Activated CD4-positive, alpha-beta T cell treated with anti-CD3 and anti-CD28 coated beads, Interleukin-2, amount 10 ng/mL, durations not matched to agents 24 days and 14 days (primary cell): ENCODE measurements at regions not wholly inside any gene's neighbourhood (a gene's known extent, or its start where the extent isn't known, plus 50 kb on each side); places are given as distances from the start of the nearest gene placed in this dataset.
A peak's percentile ranks its signal among the peaks of the same experiment; 100 is the strongest.

Experiments
- DNase-seq: peaks from one replicate; pipeline ENCODE4 v3.0.0; 2022
- H3K27ac Mint-ChIP-seq: one replicate; pipeline ENCODE4 v1.8.0; 2022; ENCODE audit warnings: mild to moderate bottlenecking, mixed read lengths
- H3K27me3 Mint-ChIP-seq: one replicate; pipeline ENCODE4 v1.8.0; 2022; ENCODE audit warnings: mixed read lengths
- H3K36me3 Mint-ChIP-seq: one replicate; pipeline ENCODE4 v1.8.0; 2022; ENCODE audit warnings: low read depth, mild to moderate bottlenecking, mixed read lengths
- H3K4me1 Mint-ChIP-seq: one replicate; pipeline ENCODE4 v1.8.0; 2021; ENCODE audit warnings: mixed read lengths
- H3K4me3 Mint-ChIP-seq: one replicate; pipeline ENCODE4 v1.8.0; 2022; ENCODE audit warnings: mild to moderate bottlenecking, moderate library complexity, mixed read lengths
- H3K9me3 Mint-ChIP-seq: one replicate; pipeline ENCODE4 v1.8.0; 2021; ENCODE audit warnings: mixed read lengths
- intact Hi-C: fragments of 100-400 bp; cut with micrococcal nuclease; formaldehyde crosslinking; loops from one replicate; pipeline ENCODE4 v1.15.1; 2023

GRCh38 chr10:84660450-84661159, 332.2 kb downstream of the CCSER2 start:
- Mint-ChIP-seq H3K27me3 (no peaks in the 10 kb centered on the region), H3K36me3 (no peaks in the 10 kb centered on the region), H3K4me3 (no peak overlapping the region), H3K9me3 (no peaks in the 10 kb centered on the region), H3K27ac (no peak overlapping the region), H3K4me1 (peaks cover 6% of the 10 kb centered on the region)
- DNase-seq: no peak
- intact Hi-C loops: no loop called here

DNA sequence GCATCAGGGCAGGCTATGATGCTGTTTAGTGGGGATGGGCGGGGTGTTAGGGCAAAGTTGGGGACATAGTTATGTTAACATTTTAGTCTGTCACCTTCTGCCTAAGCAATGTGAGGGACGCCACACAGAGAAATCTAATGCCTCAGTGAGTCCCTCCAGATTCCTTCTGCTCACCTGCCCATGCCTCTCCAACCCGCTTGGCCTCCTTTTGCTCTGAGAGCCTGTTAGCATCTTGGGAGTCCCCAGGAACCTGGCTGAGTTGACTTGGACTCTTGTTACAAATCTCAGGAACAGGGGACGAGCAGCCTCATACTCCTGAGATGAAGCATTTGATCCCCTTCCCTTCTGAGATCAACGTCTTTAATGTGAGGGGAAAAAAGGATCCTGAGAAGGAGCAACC, 336.8 kb downstream of the CCSER2 start:
- Mint-ChIP-seq H3K27me3 (no peaks in the 10 kb centered on the region), H3K4me3 (no peak overlapping the region), H3K36me3 (no peaks in the 10 kb centered on the region), H3K4me1 (peaks cover 6% of the 10 kb centered on the region), H3K9me3 (no peaks in the 10 kb centered on the region), H3K27ac (no peak overlapping the region)
- intact Hi-C loops: loop anchor here (5.0 kb wide), 1 partner anchor 1712 kb away; no protein-coding TSS in a partner anchor
- no peak for DNase-seq

DNA sequence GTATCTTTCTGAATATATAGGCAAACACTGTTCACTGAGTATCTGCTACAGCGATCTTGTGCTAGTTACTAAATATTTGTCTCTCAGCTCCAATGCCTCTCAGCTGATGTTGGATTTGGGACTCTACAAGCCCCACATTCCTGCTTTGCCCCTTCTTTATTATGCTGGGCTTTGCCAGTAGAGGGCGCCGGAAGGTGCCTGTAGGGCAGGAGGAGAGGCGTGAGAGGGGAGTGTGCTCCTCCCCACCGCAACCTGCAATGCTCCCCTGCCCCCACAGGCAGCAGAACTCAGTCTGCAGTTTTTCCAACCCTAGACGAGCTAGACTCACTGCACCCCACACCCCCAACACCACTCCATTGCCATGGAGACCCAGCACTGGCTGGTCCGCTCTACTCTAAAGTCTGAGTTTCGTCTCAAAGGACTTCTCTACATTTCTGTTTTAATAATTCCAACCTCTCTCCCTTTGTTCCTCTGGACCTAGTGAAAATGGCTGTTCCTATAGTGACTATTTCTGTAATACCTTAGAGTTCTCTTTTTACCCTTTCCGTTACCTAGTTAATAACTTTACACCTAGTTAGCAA, 337.6 kb downstream of the CCSER2 start:
- no peaks in the 10 kb centered on the region for H3K27me3 Mint-ChIP-seq
- H3K9me3 Mint-ChIP-seq: no peaks in the 10 kb centered on the region
- no peaks in the 10 kb centered on the region for H3K36me3 Mint-ChIP-seq
- no peak overlapping the region for H3K27ac Mint-ChIP-seq
- H3K4me3 Mint-ChIP-seq: no peak overlapping the region
- peak; percentile 73 for DNase-seq
- H3K4me1 Mint-ChIP-seq: no peaks in the 10 kb centered on the region
- intact Hi-C loops: loop anchor here (5.0 kb wide), 1 partner anchor 1711 kb away; no protein-coding TSS in a partner anchor

DNA sequence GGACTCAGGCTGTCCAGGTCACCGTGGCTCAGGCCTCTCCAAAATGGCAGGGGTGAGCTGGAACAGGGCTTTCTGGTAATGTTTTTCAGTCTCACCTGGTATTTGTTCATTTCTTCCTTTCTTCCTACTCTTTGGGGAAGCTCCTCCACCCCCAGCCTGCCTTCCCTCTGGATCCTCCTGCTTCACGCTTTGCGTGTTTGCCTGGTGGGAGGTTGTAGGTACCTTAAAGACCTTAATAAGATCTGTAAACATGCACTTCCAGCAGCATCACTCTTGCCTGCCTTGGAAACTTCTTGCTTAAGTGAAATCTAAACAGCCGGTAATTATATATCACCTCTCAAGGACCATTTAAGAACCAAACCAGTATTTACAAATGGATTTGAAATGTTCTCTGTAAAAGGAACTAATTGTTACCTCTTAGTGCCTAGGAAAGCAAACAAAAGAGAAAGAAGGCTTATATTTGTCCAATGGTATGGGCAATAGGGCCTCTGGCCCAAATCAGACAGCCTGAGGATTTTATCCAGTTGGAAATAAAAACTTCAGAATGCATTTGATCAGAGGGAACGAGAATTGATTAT, 339.9 kb downstream of the CCSER2 start:
- H3K4me1 Mint-ChIP-seq: no peaks in the 10 kb centered on the region
- DNase-seq: no peak

GRCh38 chr10:84675060-84675459, 346.7 kb downstream of the CCSER2 start:
- no peak overlapping the region for H3K4me3 Mint-ChIP-seq
- no peaks in the 10 kb centered on the region for H3K9me3 Mint-ChIP-seq
- no peak for DNase-seq
- H3K27ac Mint-ChIP-seq: no peak overlapping the region
- H3K27me3 Mint-ChIP-seq: peaks cover 5% of the 10 kb centered on the region
- H3K36me3 Mint-ChIP-seq: no peaks in the 10 kb centered on the region
- H3K4me1 Mint-ChIP-seq: no peaks in the 10 kb centered on the region
- intact Hi-C loops: no loop called here

More for the DNA sequence above, 339.9 kb downstream of the CCSER2 start:
- intact Hi-C loops: loop anchor here (5.0 kb wide), 1 partner anchor 1709 kb away; no protein-coding TSS in a partner anchor
- H3K36me3 Mint-ChIP-seq: no peaks in the 10 kb centered on the region
- H3K27ac Mint-ChIP-seq: no peak overlapping the region
- H3K4me3 Mint-ChIP-seq: no peak overlapping the region
- H3K9me3 Mint-ChIP-seq: no peaks in the 10 kb centered on the region
- H3K27me3 Mint-ChIP-seq: no peaks in the 10 kb centered on the region

GRCh38 chr10:84676536-84676935, 348.1 kb downstream of the CCSER2 start:
- H3K4me3 Mint-ChIP-seq: no peak overlapping the region
- intact Hi-C loops: no loop called here
- peaks cover 5% of the 10 kb centered on the region for H3K27me3 Mint-ChIP-seq
- no peaks in the 10 kb centered on the region for H3K36me3 Mint-ChIP-seq
- no peaks in the 10 kb centered on the region for H3K9me3 Mint-ChIP-seq
- H3K4me1 Mint-ChIP-seq: no peaks in the 10 kb centered on the region
- no peak for DNase-seq
- no peak overlapping the region for H3K27ac Mint-ChIP-seq

GRCh38 chr10:84681781-84682180, 353.4 kb downstream of the CCSER2 start:
- intact Hi-C loops: no loop called here
- Mint-ChIP-seq H3K27ac (no peak overlapping the region), H3K9me3 (no peaks in the 10 kb centered on the region), H3K36me3 (no peaks in the 10 kb centered on the region), H3K4me1 (no peaks in the 10 kb centered on the region), H3K27me3 (peaks cover 2% of the 10 kb centered on the region), H3K4me3 (no peak overlapping the region)
- DNase-seq: no peak

DNA sequence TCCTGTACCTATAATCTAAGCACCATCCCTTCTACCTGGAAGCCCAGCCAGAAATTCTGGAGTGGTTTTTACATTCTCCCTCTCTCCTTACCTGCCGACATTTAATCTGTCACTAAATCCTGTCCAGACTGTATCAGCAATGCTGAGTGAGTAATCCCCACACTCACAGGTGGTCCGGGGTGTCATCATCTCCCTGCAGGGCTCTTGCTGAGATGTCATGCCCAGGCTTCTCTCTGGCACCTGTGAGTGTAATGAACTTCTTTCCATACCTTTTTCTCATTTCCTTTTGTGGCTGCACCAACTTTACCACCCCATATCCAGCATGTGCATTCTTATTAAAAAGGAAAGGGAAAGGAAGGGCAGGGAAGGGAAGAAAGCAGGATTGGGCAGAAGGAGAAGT, 355.2 kb downstream of the CCSER2 start:
- no peak for DNase-seq
- Mint-ChIP-seq H3K4me3 (no peak overlapping the region), H3K36me3 (no peaks in the 10 kb centered on the region), H3K9me3 (no peaks in the 10 kb centered on the region), H3K27ac (no peak overlapping the region), H3K4me1 (no peaks in the 10 kb centered on the region), H3K27me3 (no peaks in the 10 kb centered on the region)
- intact Hi-C loops: no loop called here

DNA sequence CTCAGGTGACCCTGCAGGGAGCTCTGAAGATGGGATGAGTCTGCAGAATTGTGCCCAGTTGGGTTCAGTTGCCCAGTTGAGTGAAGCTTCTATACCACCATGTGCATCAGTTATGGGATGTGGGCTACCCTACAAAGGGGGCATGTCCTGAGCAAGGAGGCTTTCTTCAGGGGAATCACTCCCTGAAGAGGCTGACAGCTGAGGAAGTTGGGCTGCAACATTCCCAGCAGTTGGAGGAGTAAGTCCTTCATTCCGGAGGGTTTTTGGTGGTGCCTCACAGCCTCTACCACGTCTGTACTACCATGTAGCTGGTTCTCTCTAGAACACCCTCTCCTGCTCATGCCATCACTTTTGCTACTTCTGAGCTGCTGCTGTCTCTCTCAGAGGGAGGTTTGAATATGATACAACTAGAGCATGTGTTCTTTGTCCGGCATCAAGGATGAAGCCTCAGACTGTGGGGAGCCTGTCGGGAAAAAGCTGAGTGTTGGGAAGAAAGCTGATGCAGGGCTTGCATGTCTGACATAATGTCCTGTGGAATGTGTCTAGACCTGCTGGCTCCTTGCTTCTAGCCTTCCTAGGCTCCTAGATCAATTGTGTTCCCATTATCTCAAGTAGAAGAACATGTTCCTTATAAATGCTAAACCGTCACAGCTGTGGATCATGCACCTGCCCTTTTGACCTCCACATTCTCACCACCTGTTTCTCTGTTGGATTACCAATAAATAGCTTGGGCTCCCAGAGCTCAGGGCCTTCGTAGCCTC, 355.8 kb downstream of the CCSER2 start:
- Mint-ChIP-seq H3K27ac (no peak overlapping the region), H3K4me1 (no peaks in the 10 kb centered on the region), H3K27me3 (no peaks in the 10 kb centered on the region), H3K4me3 (no peak overlapping the region), H3K9me3 (no peaks in the 10 kb centered on the region), H3K36me3 (no peaks in the 10 kb centered on the region)
- DNase-seq: no peak
- intact Hi-C loops: no loop called here

GRCh38 chr10:84685047-84685660, 356.8 kb downstream of the CCSER2 start:
- H3K27me3 Mint-ChIP-seq: no peaks in the 10 kb centered on the region
- H3K36me3 Mint-ChIP-seq: no peaks in the 10 kb centered on the region
- H3K27ac Mint-ChIP-seq: no peak overlapping the region

DNA sequence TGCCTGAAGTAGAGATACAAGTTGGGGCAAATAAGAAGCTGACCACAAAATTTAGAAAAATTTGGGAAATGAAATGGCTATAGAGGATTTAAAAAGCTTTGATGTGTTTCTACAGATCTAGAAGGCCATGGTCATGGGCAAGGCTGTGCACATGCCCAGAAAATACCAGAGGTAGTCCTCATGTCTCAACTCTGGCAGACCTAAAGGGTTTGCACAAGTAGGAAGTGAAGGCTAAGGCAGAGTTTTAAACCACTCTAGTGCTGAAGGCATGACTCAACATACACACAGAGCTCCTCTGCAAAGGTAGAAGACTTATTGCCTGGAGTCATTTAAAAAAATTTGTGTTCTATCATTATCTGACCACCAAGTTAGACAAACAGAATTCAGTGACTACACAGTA, 364.6 kb downstream of the CCSER2 start:
- Mint-ChIP-seq H3K9me3 (no peaks in the 10 kb centered on the region), H3K4me3 (no peak overlapping the region), H3K36me3 (no peaks in the 10 kb centered on the region), H3K27me3 (no peaks in the 10 kb centered on the region), H3K4me1 (no peaks in the 10 kb centered on the region), H3K27ac (no peak overlapping the region)
- DNase-seq: no peak
- intact Hi-C loops: no loop called here

More at GRCh38 chr10:84685047-84685660, 356.8 kb downstream of the CCSER2 start:
- H3K9me3 Mint-ChIP-seq: no peaks in the 10 kb centered on the region
- no peaks in the 10 kb centered on the region for H3K4me1 Mint-ChIP-seq
- intact Hi-C loops: no loop called here
- DNase-seq: no peak
- H3K4me3 Mint-ChIP-seq: no peak overlapping the region

- Mint-ChIP-seq H3K4me3 (no peak overlapping the region), H3K27ac (no peak overlapping the region), H3K4me1 (no peaks in the 10 kb centered on the region), H3K27me3 (no peaks in the 10 kb centered on the region), H3K36me3 (no peaks in the 10 kb centered on the region), H3K9me3 (no peaks in the 10 kb centered on the region)
- intact Hi-C loops: no loop called here
- no peak for DNase-seq
These were observed 367.5 kb downstream of the CCSER2 start for GRCh38 chr10:84695902-84696301.

GRCh38 chr10:84696610-84697009, 368.2 kb downstream of the CCSER2 start:
- intact Hi-C loops: no loop called here
- Mint-ChIP-seq H3K27ac (no peak overlapping the region), H3K36me3 (no peaks in the 10 kb centered on the region)

More at GRCh38 chr10:84696610-84697009, 368.2 kb downstream of the CCSER2 start:
- no peak for DNase-seq
- no peaks in the 10 kb centered on the region for H3K9me3 Mint-ChIP-seq
- no peak overlapping the region for H3K4me3 Mint-ChIP-seq
- H3K27me3 Mint-ChIP-seq: no peaks in the 10 kb centered on the region
- no peaks in the 10 kb centered on the region for H3K4me1 Mint-ChIP-seq
